HEK293 (cell line): ENCODE measurements at regions not wholly inside any gene's neighbourhood (a gene's known extent, or its start where the extent isn't known, plus 50 kb on each side); places are given as distances from the start of the nearest gene placed in this dataset.

Source experiments
- CTCF ChIP-seq: fragments of 450-650 bp; formaldehyde crosslinking; IDR thresholded peaks from 2 replicates; pipeline ENCODE4 v1.5.1; 2016; ENCODE audit warnings: missing biosample characterization, missing genetic modification characterization
- PRDM1 ChIP-seq: fragments of 450-650 bp; formaldehyde crosslinking; IDR thresholded peaks from 2 replicates; pipeline ENCODE4; 2016; ENCODE audit warnings: missing biosample characterization, missing genetic modification characterization
- REST ChIP-seq: fragments of 450-650 bp; formaldehyde crosslinking; IDR thresholded peaks from 2 replicates; pipeline ENCODE4 v1.5.1; 2016; ENCODE audit warnings: missing biosample characterization, missing genetic modification characterization
- ZBTB49 ChIP-seq: fragments of 450-650 bp; formaldehyde crosslinking; IDR thresholded peaks from 2 replicates; pipeline ENCODE4 v1.5.1; 2016; ENCODE audit warnings: missing biosample characterization, missing genetic modification characterization, low read depth
- ZNF23 ChIP-seq: fragments of 450-650 bp; formaldehyde crosslinking; IDR thresholded peaks from 2 replicates; pipeline ENCODE4 v1.5.1; 2016; ENCODE audit warnings: missing biosample characterization, missing genetic modification characterization, borderline replicate concordance

- TF ChIP-seq REST (tag by site-specific recombination) (no peak), CTCF (no peak), PRDM1 (no peak), ZNF23 (tag by site-specific recombination) (no peak), ZBTB49 (no peak)
These were observed 99.4 kb downstream of the FOXD2 start for GRCh38 chr1:47537268-47537667.
